ENCODE measurements at regions not wholly inside any gene's neighbourhood (a gene's known extent, or its start where the extent isn't known, plus 50 kb on each side); places are given as distances from the start of the nearest gene placed in this dataset.

- no peak for TF ChIP-seq CTCF (conservative IDR thresholded peaks at IDR 0.05; ENCODE audit: low read depth, low read length)
- no peak for TF ChIP-seq POLR2A (IDR thresholded peaks at IDR 0.05; ENCODE audit: low read depth, low read length)
- TF ChIP-seq RAD21 (IDR thresholded peaks at IDR 0.05; ENCODE audit: low read length) = no peak
- TF ChIP-seq, protein P1, sequence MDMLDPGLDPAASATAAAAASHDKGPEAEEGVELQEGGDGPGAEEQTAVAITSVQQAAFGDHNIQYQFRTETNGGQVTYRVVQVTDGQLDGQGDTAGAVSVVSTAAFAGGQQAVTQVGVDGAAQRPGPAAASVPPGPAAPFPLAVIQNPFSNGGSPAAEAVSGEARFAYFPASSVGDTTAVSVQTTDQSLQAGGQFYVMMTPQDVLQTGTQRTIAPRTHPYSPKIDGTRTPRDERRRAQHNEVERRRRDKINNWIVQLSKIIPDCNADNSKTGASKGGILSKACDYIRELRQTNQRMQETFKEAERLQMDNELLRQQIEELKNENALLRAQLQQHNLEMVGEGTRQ (IDR thresholded peaks at IDR 0.05; ENCODE audit: low read depth, low read length) = no peak
- no peak for TF ChIP-seq CEBPB (IDR thresholded peaks at IDR 0.05; ENCODE audit: low read depth, low read length)
- TF ChIP-seq FOS (IDR thresholded peaks at IDR 0.05; ENCODE audit: low read depth, low read length) = no peak
- TF ChIP-seq MAFK (IDR thresholded peaks at IDR 0.05; ENCODE audit: low read depth, low read length) = no peak
- TF ChIP-seq BHLHE40 (IDR thresholded peaks at IDR 0.05; ENCODE audit: low read depth, low read length) = no peak
- no peak for TF ChIP-seq RFX5 (IDR thresholded peaks at IDR 0.05; ENCODE audit: low read depth, low read length)
- no peak for TF ChIP-seq SMC3 (IDR thresholded peaks at IDR 0.05; ENCODE audit: low read depth, low read length)
- no peak for TF ChIP-seq RCOR1 (IDR thresholded peaks at IDR 0.05; ENCODE audit: insufficient replicate concordance, low read length)
- no peak for TF ChIP-seq MXI1 (IDR thresholded peaks at IDR 0.05; ENCODE audit: borderline replicate concordance, low read depth, low read length)
Measured at GRCh38 chr3:182242489-182242942, 530.8 kb downstream of the SOX2 start.
